Smooth muscle cell (in vitro differentiated cells): ENCODE measurements at regions not wholly inside any gene's neighbourhood (a gene's known extent, or its start where the extent isn't known, plus 50 kb on each side); places are given as distances from the start of the nearest gene placed in this dataset.

Source experiments
- DNase-seq: peaks from one replicate; lab custom pipeline; 2025; ENCODE audit not compliant: unreplicated experiment; lab: John Stamatoyannopoulos, UW
- H2AFZ ChIP-seq: fragments of 200-600 bp; sonication (generic); 2 replicates; pipeline ENCODE4 v1.6.0; 2016; ENCODE audit warnings: antibody characterized with exemption, low read depth, mild to moderate bottlenecking
- H3F3A ChIP-seq: fragments of 200-600 bp; sonication (generic); 2 replicates; pipeline ENCODE4 v1.6.0; 2017; ENCODE audit warnings: antibody characterized with exemption, low read depth
- H3K27ac ChIP-seq: fragments of 200-600 bp; sonication (generic); 2 replicates; pipeline ENCODE4 v1.5.1; 2016; ENCODE audit warnings: low read depth, mild to moderate bottlenecking
- H3K27me3 ChIP-seq: fragments of 200-600 bp; sonication (generic); 2 replicates; pipeline ENCODE4 v1.6.1; 2016; ENCODE audit warnings: low read depth, mild to moderate bottlenecking
- H3K36me3 ChIP-seq: fragments of 200-600 bp; sonication (generic); 2 replicates; pipeline ENCODE4 v1.5.1; 2016; ENCODE audit warnings: low read depth
- H3K4me1 ChIP-seq: fragments of 200-600 bp; sonication (generic); 2 replicates; pipeline ENCODE4 v1.5.1; 2016; ENCODE audit warnings: low read depth
- H3K4me2 ChIP-seq: fragments of 200-600 bp; sonication (generic); 2 replicates; pipeline ENCODE4 v1.6.0; 2016; ENCODE audit warnings: mild to moderate bottlenecking
- H3K4me3 ChIP-seq: fragments of 200-600 bp; sonication (generic); 2 replicates; pipeline ENCODE4 v1.5.1; 2016; ENCODE audit warnings: mild to moderate bottlenecking
- H3K79me2 ChIP-seq: fragments of 200-600 bp; sonication (generic); 2 replicates; pipeline ENCODE4 v1.6.0; 2016; ENCODE audit warnings: low read depth, mild to moderate bottlenecking
- H3K9ac ChIP-seq: fragments of 200-600 bp; sonication (generic); 2 replicates; pipeline ENCODE4 v1.6.0; 2016; ENCODE audit warnings: low read depth
- H3K9me3 ChIP-seq: fragments of 200-600 bp; sonication (generic); replicated peaks from 2 replicates; pipeline ENCODE4 v1.5.1; 2016; ENCODE audit warnings: low read depth
- H4K20me1 ChIP-seq: fragments of 200-600 bp; sonication (generic); 2 replicates; pipeline ENCODE4 v1.6.0; 2016; ENCODE audit warnings: low read depth
- WGBS: methylation state at CpG from one replicate; pipeline ENCODE4 v1.1.7; 2016; ENCODE audit warnings: low lambda C conversion rate; 5-methylcytosine and 5-hydroxymethylcytosine counted together
- TF ChIP-seq, protein P1 (sequence below): fragments of 200-600 bp; sonication (generic); IDR thresholded peaks from 2 replicates; pipeline ENCODE4 v1.5.1; 2017; ENCODE audit warnings: borderline replicate concordance, mild to moderate bottlenecking, antibody characterized with exemption; ENCODE audit not compliant: insufficient read depth, poor library complexity, severe bottlenecking

DNA sequence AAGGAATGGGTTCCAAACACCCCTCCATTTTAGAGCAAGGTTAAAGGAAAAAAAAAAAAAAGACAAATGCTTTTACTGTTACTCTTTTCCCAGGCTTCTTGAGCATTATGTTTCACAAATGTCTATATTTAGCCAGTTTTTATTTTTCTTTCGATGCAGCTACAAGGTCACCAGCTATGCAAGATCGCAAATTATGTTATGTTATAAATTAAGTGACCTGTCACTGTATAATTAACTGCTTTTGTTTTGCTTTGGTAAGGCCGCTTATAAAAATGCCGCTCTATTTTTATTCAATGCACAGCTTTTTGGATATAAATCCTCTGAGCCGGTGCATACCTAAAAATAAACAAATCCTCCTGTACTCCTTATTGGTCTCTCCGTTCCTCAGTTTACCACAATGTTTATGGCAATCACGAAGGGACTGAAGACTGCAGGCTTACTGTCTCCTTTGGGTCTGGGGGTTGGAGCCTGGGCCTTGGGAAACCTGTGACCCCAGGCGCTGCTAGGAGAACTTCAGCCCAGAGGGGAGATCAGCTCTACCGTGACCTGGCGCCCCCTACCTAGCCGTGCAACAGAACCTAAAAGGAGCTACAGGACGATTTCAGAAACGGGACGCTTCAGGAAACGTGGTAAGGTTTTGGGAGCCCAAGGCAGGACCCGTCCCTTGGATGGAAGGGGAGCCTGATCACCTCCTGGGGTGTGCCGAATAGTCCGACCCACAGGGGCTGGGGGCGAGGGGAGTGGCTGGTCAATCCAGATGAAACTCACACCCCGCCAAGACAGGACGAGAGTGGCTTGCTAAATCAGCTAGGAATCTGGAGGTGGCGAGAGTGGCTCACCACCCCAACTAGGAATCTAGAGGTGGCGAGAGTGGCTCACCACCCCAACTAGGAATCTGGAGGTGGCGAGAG is 101.2 kb upstream of the CD55 start:
- H3K27ac ChIP-seq, result no peak overlapping the region
- H3K9me3 ChIP-seq, result no peaks in the 10 kb centered on the region
- H3K4me3 ChIP-seq, result no peak overlapping the region
- no peaks in the 10 kb centered on the region for H3K79me2 ChIP-seq
- H2AFZ ChIP-seq, result no peak overlapping the region
- no peak overlapping the region for H3K9ac ChIP-seq
- TF ChIP-seq, protein P1, sequence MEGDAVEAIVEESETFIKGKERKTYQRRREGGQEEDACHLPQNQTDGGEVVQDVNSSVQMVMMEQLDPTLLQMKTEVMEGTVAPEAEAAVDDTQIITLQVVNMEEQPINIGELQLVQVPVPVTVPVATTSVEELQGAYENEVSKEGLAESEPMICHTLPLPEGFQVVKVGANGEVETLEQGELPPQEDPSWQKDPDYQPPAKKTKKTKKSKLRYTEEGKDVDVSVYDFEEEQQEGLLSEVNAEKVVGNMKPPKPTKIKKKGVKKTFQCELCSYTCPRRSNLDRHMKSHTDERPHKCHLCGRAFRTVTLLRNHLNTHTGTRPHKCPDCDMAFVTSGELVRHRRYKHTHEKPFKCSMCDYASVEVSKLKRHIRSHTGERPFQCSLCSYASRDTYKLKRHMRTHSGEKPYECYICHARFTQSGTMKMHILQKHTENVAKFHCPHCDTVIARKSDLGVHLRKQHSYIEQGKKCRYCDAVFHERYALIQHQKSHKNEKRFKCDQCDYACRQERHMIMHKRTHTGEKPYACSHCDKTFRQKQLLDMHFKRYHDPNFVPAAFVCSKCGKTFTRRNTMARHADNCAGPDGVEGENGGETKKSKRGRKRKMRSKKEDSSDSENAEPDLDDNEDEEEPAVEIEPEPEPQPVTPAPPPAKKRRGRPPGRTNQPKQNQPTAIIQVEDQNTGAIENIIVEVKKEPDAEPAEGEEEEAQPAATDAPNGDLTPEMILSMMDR, result no peak
- no peaks in the 10 kb centered on the region for H3K36me3 ChIP-seq
- H3F3A ChIP-seq, result no peaks in the 10 kb centered on the region
- 92% methylated on average over 24 of the region's 24 CpGs for WGBS
- no peaks in the 10 kb centered on the region for H3K27me3 ChIP-seq
- H3K4me1 ChIP-seq, result peaks cover 5% of the 10 kb centered on the region
- no peak overlapping the region for H3K4me2 ChIP-seq
- no peak for DNase-seq
- no peaks in the 10 kb centered on the region for H4K20me1 ChIP-seq

DNA sequence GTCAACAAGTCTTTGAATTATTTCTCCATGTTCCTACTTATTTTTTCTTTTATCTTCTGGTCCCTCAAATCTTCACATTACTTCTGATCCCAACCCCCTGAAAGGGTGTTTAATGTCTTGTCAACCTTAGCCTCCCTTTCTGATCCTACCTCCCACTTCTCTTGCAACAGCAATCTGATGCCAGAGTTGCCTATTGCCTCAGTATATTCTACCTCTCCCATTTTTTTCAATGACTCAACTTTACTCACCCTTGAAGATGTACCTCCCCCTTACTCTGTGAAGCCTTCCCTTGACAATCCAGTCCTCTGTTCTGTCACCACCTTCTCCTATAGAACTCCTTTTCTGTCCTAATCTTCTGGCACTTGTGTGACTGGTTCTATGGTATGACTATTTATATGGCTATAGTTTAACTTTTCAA is 99.5 kb upstream of the CD55 start:
- TF ChIP-seq, protein P1, result no peak

DNA sequence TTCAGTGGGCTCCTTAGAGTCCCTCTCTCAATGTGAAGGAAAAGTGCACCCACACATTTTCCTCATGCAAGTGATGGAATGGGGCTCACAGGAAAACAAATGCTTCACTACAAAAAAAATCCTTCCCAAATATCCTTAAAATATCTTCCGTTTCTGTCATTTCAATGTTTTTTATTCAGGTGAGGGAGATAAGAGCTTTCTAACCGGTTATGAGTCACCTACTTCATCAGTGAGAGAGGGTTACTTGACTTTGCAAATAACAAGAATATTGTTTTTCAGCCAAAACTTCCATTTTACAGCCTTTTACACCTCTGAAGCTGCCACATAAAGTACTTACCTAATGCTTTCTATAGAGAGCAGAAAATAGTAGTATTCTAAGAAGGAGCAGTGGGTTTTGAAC is 98.3 kb upstream of the CD55 start:
- H3K27ac ChIP-seq, result no peak overlapping the region
- no peaks in the 10 kb centered on the region for H3K9me3 ChIP-seq
- no peak for DNase-seq
- 90% methylated on average over 2 of the region's 2 CpGs for WGBS
- H3K4me2 ChIP-seq, result no peak overlapping the region
- no peak overlapping the region for H3K9ac ChIP-seq
- no peaks in the 10 kb centered on the region for H3K79me2 ChIP-seq
- no peaks in the 10 kb centered on the region for H3F3A ChIP-seq
- TF ChIP-seq, protein P1, result no peak
- H3K4me1 ChIP-seq, result peaks cover 5% of the 10 kb centered on the region
- H2AFZ ChIP-seq, result no peak overlapping the region
- no peak overlapping the region for H3K4me3 ChIP-seq
- H3K27me3 ChIP-seq, result no peaks in the 10 kb centered on the region
- H4K20me1 ChIP-seq, result no peaks in the 10 kb centered on the region
- no peaks in the 10 kb centered on the region for H3K36me3 ChIP-seq

More for the DNA sequence above, 99.5 kb upstream of the CD55 start:
- Histone ChIP-seq H3F3A (no peaks in the 10 kb centered on the region), H3K36me3 (no peaks in the 10 kb centered on the region), H3K27ac (peak overlapping the region; percentile 50), H3K4me3 (no peak overlapping the region), H3K9me3 (no peaks in the 10 kb centered on the region), H4K20me1 (no peaks in the 10 kb centered on the region), H3K9ac (no peak overlapping the region), H3K27me3 (no peaks in the 10 kb centered on the region), H3K79me2 (no peaks in the 10 kb centered on the region), H2AFZ (no peak overlapping the region), H3K4me2 (no peak overlapping the region), H3K4me1 (peaks cover 5% of the 10 kb centered on the region)
- no peak for DNase-seq

DNA sequence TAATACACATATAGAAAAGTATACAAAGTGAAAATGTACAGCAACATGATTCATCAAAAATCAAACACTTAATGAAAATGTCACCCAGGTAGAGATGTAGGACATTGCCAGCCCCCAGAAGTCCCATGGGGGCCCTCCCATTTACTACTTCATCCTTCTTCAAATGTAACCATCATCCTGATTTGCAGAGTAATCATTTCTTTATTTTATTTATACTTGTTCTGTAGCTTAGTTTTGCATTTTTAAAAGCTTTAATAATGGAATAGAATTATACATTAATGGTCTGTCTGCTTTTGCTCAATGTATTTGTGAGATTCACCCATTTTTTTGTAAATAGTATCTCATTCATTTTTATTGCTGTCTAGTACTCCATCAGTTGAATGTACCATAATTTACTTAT is 96.8 kb upstream of the CD55 start:
- H3F3A ChIP-seq, result no peaks in the 10 kb centered on the region
- no peaks in the 10 kb centered on the region for H3K9me3 ChIP-seq
- no peaks in the 10 kb centered on the region for H3K4me1 ChIP-seq
- no peak overlapping the region for H3K4me2 ChIP-seq
- no peak overlapping the region for H3K4me3 ChIP-seq
- no peaks in the 10 kb centered on the region for H3K36me3 ChIP-seq
- TF ChIP-seq, protein P1, result no peak
- no peak for DNase-seq
- H2AFZ ChIP-seq, result no peak overlapping the region
- no peaks in the 10 kb centered on the region for H3K79me2 ChIP-seq
- no peak overlapping the region for H3K9ac ChIP-seq
- no peak overlapping the region for H3K27ac ChIP-seq
- no peaks in the 10 kb centered on the region for H3K27me3 ChIP-seq
- no peaks in the 10 kb centered on the region for H4K20me1 ChIP-seq
